Osteoblast (primary cell): ENCODE measurements at regions not wholly inside any gene's neighbourhood (a gene's known extent, or its start where the extent isn't known, plus 50 kb on each side); places are given as distances from the start of the nearest gene placed in this dataset.

Experiments used
- DNase-seq: peaks from one replicate; pipeline ENCODE4 v3.0.0; 2011; ENCODE audit warnings: low spot score, mixed read lengths; ENCODE audit not compliant: insufficient read length; ENCODE audit errors: missing footprints
- H2AFZ ChIP-seq: 2 replicates; pipeline ENCODE4 v1.6.0; 2011; ENCODE audit warnings: mild to moderate bottlenecking, low read length
- H3K27ac ChIP-seq: 2 replicates; pipeline ENCODE4 v1.5.1; 2011; ENCODE audit warnings: mild to moderate bottlenecking, low read depth, low read length, moderate library complexity
- H3K27me3 ChIP-seq: 2 replicates; pipeline ENCODE4 v1.6.0; 2012; ENCODE audit warnings: mild to moderate bottlenecking, control low read depth, inconsistent platforms, low read length, moderate library complexity; ENCODE audit not compliant: insufficient read depth
- H3K36me3 ChIP-seq: 2 replicates; pipeline ENCODE4 v1.5.1; 2011; ENCODE audit warnings: mild to moderate bottlenecking, low read length, control low read depth, moderate library complexity; ENCODE audit not compliant: insufficient read depth
- H3K4me1 ChIP-seq: 2 replicates; pipeline ENCODE4 v1.5.1; 2011; ENCODE audit warnings: mild to moderate bottlenecking, low read length, control low read depth, moderate library complexity; ENCODE audit not compliant: insufficient read depth
- H3K4me2 ChIP-seq: 2 replicates; pipeline ENCODE4 v1.6.0; 2011; ENCODE audit warnings: mild to moderate bottlenecking, low read length; ENCODE audit not compliant: insufficient read depth
- H3K4me3 ChIP-seq: fragments of 200-600 bp; sonication (generic); 3 replicates; pipeline ENCODE4 v1.5.1; 2012; ENCODE audit warnings: mild to moderate bottlenecking, low read length, inconsistent platforms; ENCODE audit not compliant: insufficient read depth
- H3K79me2 ChIP-seq: 2 replicates; pipeline ENCODE4 v1.6.0; 2012; ENCODE audit warnings: mild to moderate bottlenecking, low read length, control low read depth, inconsistent platforms; ENCODE audit not compliant: insufficient read depth
- H3K9me3 ChIP-seq: 2 replicates; pipeline ENCODE4 v1.5.1; 2011; ENCODE audit warnings: low read depth, low read length, control low read depth
- H4K20me1 ChIP-seq: 2 replicates; pipeline ENCODE4 v1.6.0; 2012; ENCODE audit warnings: mild to moderate bottlenecking, low read length, control low read depth; ENCODE audit not compliant: insufficient read depth
- CTCF ChIP-seq: IDR thresholded peaks from 2 replicates; pipeline ENCODE4 v1.5.1; 2011; ENCODE audit warnings: mild to moderate bottlenecking, low read depth, low read length, moderate library complexity; ENCODE audit errors: extremely low read depth

GRCh38 chr6:21508753-21509152, 84.8 kb upstream of the SOX4 start:
- Histone ChIP-seq H3K4me1 (no peaks in the 10 kb centered on the region), H3K4me3 (no peak overlapping the region), H3K36me3 (no peaks in the 10 kb centered on the region), H4K20me1 (no peaks in the 10 kb centered on the region), H3K9me3 (no peaks in the 10 kb centered on the region), H3K27ac (no peak overlapping the region), H2AFZ (no peak overlapping the region), H3K27me3 (no peaks in the 10 kb centered on the region), H3K79me2 (no peaks in the 10 kb centered on the region), H3K4me2 (no peak overlapping the region)
- DNase-seq, result no peak
- no peak for TF ChIP-seq CTCF

GRCh38 chr6:21511891-21512550, 81.5 kb upstream of the SOX4 start:
- Histone ChIP-seq H3K27ac (no peak overlapping the region), H2AFZ (no peak overlapping the region), H3K27me3 (no peaks in the 10 kb centered on the region), H3K4me1 (no peaks in the 10 kb centered on the region), H3K4me2 (no peak overlapping the region), H4K20me1 (no peaks in the 10 kb centered on the region), H3K36me3 (no peaks in the 10 kb centered on the region), H3K9me3 (no peaks in the 10 kb centered on the region), H3K4me3 (no peak overlapping the region), H3K79me2 (no peaks in the 10 kb centered on the region)
- TF ChIP-seq CTCF, result no peak
- no peak for DNase-seq

GRCh38 chr6:21514288-21514687, 79.3 kb upstream of the SOX4 start:
- H3K9me3 ChIP-seq, result no peaks in the 10 kb centered on the region
- no peak for TF ChIP-seq CTCF
- H3K79me2 ChIP-seq, result no peaks in the 10 kb centered on the region
- no peaks in the 10 kb centered on the region for H3K36me3 ChIP-seq
- H3K4me3 ChIP-seq, result no peak overlapping the region
- no peaks in the 10 kb centered on the region for H3K4me1 ChIP-seq
- H3K27ac ChIP-seq, result no peak overlapping the region
- no peak overlapping the region for H2AFZ ChIP-seq
- no peaks in the 10 kb centered on the region for H4K20me1 ChIP-seq
- H3K4me2 ChIP-seq, result no peak overlapping the region
- no peak for DNase-seq
- no peaks in the 10 kb centered on the region for H3K27me3 ChIP-seq

GRCh38 chr6:21518317-21518716, 75.2 kb upstream of the SOX4 start:
- Histone ChIP-seq H3K79me2 (no peaks in the 10 kb centered on the region), H3K27me3 (peaks cover 6% of the 10 kb centered on the region), H3K4me3 (no peak overlapping the region), H4K20me1 (no peaks in the 10 kb centered on the region), H3K4me2 (no peak overlapping the region), H3K27ac (no peak overlapping the region), H3K9me3 (no peaks in the 10 kb centered on the region), H2AFZ (no peak overlapping the region), H3K4me1 (no peaks in the 10 kb centered on the region), H3K36me3 (no peaks in the 10 kb centered on the region)
- DNase-seq, result peak; percentile 51
- no peak for TF ChIP-seq CTCF
